HepG2 (cell line): ENCODE measurements at regions not wholly inside any gene's neighbourhood (a gene's known extent, or its start where the extent isn't known, plus 50 kb on each side); places are given as distances from the start of the nearest gene placed in this dataset.

Experiments used
- ATAC-seq: fragments of 200-7000 bp; cut with Tn5 transposase; 3 replicates; pipeline ENCODE4 v1.9.1; 2020; ENCODE audit warnings: mild to moderate bottlenecking, moderate library complexity
- BruUV-seq: library from RNA; stranded (reverse); fragments of 400-500 nt; replicated peaks from 2 replicates; lab custom pipeline; 2021; lab: Mats Ljungman, UMichigan
- CTCF ChIA-PET: fragments of 300-600 bp; formaldehyde crosslinking; extraction: SDS; loops from one replicate; lab custom pipeline; 2021; ENCODE audit warnings: low total read pairs, inconsistent platforms, low intra/inter-chr PET ratio; lab: Yijun Ruan, JAX
- POLR2A ChIA-PET: fragments of 350-600 bp; sonication (Branson Sonifier 250); formaldehyde crosslinking; loops from one replicate; lab custom pipeline; 2020; ENCODE audit warnings: antibody characterized with exemption, inconsistent platforms; lab: Yijun Ruan, JAX
- DNase-seq: peaks from one replicate; pipeline ENCODE4 v3.0.0-alpha.2; 2015; ENCODE audit warnings: low spot score
- FAIRE-seq: peaks from 3 replicates; lab custom pipeline; 2011; peaks lifted over from hg19 to GRCh38; lab: Jason Lieb, UNC
- H2AFZ ChIP-seq: one replicate; pipeline ENCODE4 v1.6.1; 2011; ENCODE audit warnings: low read length, inconsistent platforms
- H3K27ac ChIP-seq: fragments of 300-600 bp; 3 replicates; pipeline ENCODE4 v1.8.0; 2011; ENCODE audit warnings: mixed run types, mild to moderate bottlenecking, mixed read lengths, low read length, inconsistent platforms; ENCODE audit not compliant: insufficient read depth; ENCODE audit errors: extremely low read length
- H3K27me3 ChIP-seq, 2 experiments: fragments of 200-600 bp in 1 of 2; 2 replicates in 1 of 2; 3 replicates in 1 of 2; pipeline versions ENCODE4 v1.6.0 to v1.8.0; 2011; ENCODE audit warnings: low read length in 2 of 2, mild to moderate bottlenecking in 2 of 2, moderate library complexity in 2 of 2, inconsistent platforms in 1 of 2; ENCODE audit not compliant: insufficient read depth in 2 of 2, control insufficient read depth in 1 of 2
- H3K36me3 ChIP-seq, 2 experiments: fragments of 200-600 bp in 1 of 2; replicated peaks in 1 of 2; 2 replicates in 1 of 2; 3 replicates in 1 of 2; pipeline versions ENCODE4 v1.5.1 to v1.8.0; 2011; ENCODE audit warnings: low read length in 2 of 2, inconsistent platforms in 1 of 2; ENCODE audit not compliant: insufficient read depth in 2 of 2, control insufficient read depth in 1 of 2
- H3K4me1 ChIP-seq: 2 replicates; pipeline ENCODE4 v1.5.1; 2012; ENCODE audit warnings: low read length, inconsistent platforms; ENCODE audit not compliant: insufficient read depth
- H3K4me2 ChIP-seq: 2 replicates; pipeline ENCODE4 v1.6.0; 2011; ENCODE audit warnings: low read depth, low read length, inconsistent platforms
- H3K4me3 ChIP-seq, 3 experiments: fragments of 200-600 bp in 1 of 3; sonication (generic), shearing (Covaris generic) in 1 of 3; replicated peaks in 1 of 3; 2 replicates each; pipeline ENCODE4 v1.5.1; 2011 to 2016; ENCODE audit warnings: low read length in 3 of 3, inconsistent platforms in 2 of 3, low read depth in 2 of 3, mild to moderate bottlenecking in 2 of 3, control low read depth in 1 of 3, mixed read lengths in 1 of 3; ENCODE audit not compliant: insufficient read depth in 1 of 3
- H3K79me2 ChIP-seq: one replicate; pipeline ENCODE4 v1.6.1; 2011; ENCODE audit warnings: low read length, inconsistent platforms; ENCODE audit not compliant: insufficient read depth
- H3K9ac ChIP-seq: 2 replicates; pipeline ENCODE4 v1.6.0; 2011; ENCODE audit warnings: mild to moderate bottlenecking, low read depth, low read length, inconsistent platforms; ENCODE audit not compliant: insufficient read depth
- H3K9me3 ChIP-seq: 2 replicates; pipeline ENCODE4 v1.5.1; 2012; ENCODE audit warnings: mild to moderate bottlenecking, low read length
- H4K20me1 ChIP-seq: 2 replicates; pipeline ENCODE4 v1.6.0; 2011; ENCODE audit warnings: inconsistent platforms, mild to moderate bottlenecking, low read length, moderate library complexity; ENCODE audit not compliant: insufficient read depth
- NR1H2 ChIP-seq: sonication (generic); formaldehyde crosslinking; IDR thresholded peaks from 2 replicates; pipeline ENCODE4 v1.8.1; 2022; ENCODE audit warnings: low read depth, missing genetic modification reagents, borderline replicate concordance
- TFDP1 ChIP-seq: IDR thresholded peaks from 2 replicates; pipeline ENCODE4 v1.6.1; 2016; ENCODE audit warnings: missing compliant biosample characterization, missing genetic modification reagents, borderline replicate concordance
- TOPORS ChIP-seq: sonication (generic); formaldehyde crosslinking; IDR thresholded peaks from 2 replicates; pipeline ENCODE4 v1.8.0; 2023; ENCODE audit warnings: mild to moderate bottlenecking, missing genetic modification reagents
- ZKSCAN1 ChIP-seq: fragments of 150-350 bp; IDR thresholded peaks from 2 replicates; pipeline ENCODE4 v1.6.1; 2014; ENCODE audit warnings: low read length
- ZNF460 ChIP-seq: sonication (generic); formaldehyde crosslinking; IDR thresholded peaks from 2 replicates; pipeline ENCODE4 v1.5.1; 2020; ENCODE audit warnings: missing genetic modification reagents, mild to moderate bottlenecking, borderline replicate concordance
- WGBS: methylation state at CpG from one replicate; pipeline ENCODE4 v1.1.6; 2017; ENCODE audit warnings: low lambda C conversion rate; 5-methylcytosine and 5-hydroxymethylcytosine counted together
- in situ Hi-C: cut with HindIII; loops from 2 replicates; pipeline ENCODE4 v1.10.0; 2017; ENCODE audit warnings: low pct_unique_long_range_greater_than_20kb; ENCODE audit not compliant: extremely low pct_ligation_motif_present
- intact Hi-C: fragments of 100-400 bp; cut with micrococcal nuclease; formaldehyde crosslinking; loops from one replicate; pipeline ENCODE4 v1.10.0; 2022; ENCODE audit not compliant: unreplicated experiment
- TF ChIP-seq, protein P1 (sequence below): sonication (generic); formaldehyde crosslinking; IDR thresholded peaks from 2 replicates; pipeline ENCODE4 v1.5.0; 2020; ENCODE audit warnings: missing genetic modification reagents
- TF ChIP-seq, protein P2 (sequence below): sonication (generic); formaldehyde crosslinking; IDR thresholded peaks from 2 replicates; pipeline ENCODE4 v1.9.0; 2021; ENCODE audit warnings: missing genetic modification reagents, borderline replicate concordance
- TF ChIP-seq, protein P3 (sequence below): sonication (generic); formaldehyde crosslinking; IDR thresholded peaks from 2 replicates; pipeline ENCODE4 v1.5.0; 2020; ENCODE audit warnings: missing genetic modification reagents, mild to moderate bottlenecking, borderline replicate concordance

DNA sequence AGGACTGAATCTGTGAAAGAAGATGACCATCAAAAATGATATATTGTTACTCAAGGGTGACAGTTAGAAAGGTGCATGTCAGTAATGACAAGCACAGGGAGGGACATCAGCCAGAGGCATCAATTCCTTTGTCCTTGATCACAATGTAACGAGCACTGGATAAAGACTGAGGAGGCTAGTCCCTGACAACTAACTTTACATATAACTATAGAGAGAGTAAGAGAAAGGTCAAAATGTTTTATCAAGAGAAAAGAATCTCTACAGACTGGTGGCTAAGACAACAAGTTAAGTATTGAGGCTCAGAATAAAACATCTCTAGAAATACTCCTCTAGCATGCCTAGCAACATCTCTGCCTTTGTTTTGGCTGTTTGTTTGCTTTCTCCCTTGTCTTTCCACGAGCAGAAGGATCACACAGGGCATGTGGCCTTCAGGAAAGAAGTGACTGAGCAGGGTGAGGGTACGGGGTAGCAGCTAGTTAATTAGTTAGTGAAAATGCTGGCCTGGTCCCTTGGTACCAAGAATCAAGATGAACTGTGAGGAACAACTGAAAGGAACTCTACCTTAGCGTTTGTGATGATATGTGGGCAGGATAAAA, 724.1 kb upstream of the MEF2C start:
- Histone ChIP-seq H3K79me2 (no peaks in the 10 kb centered on the region), H3K9me3 (no peaks in the 10 kb centered on the region), H3K4me1 (no peaks in the 10 kb centered on the region), H2AFZ (no peak overlapping the region), H3K4me2 (no peak overlapping the region), H3K27me3 (no peaks in the 10 kb centered on the region), H3K4me3 (no peak overlapping the region), H3K9ac (no peak overlapping the region), H4K20me1 (no peaks in the 10 kb centered on the region), H3K36me3 (no peaks in the 10 kb centered on the region), H3K27ac (no peak overlapping the region)
- intact Hi-C loops, result no loop called here
- CTCF ChIA-PET, result no interaction called here
- no TSS peak for BruUV-seq
- POLR2A ChIA-PET, result no interaction called here
- DNase-seq (no peak), FAIRE-seq (no peak), ATAC-seq (no peak)
- TF ChIP-seq TOPORS (CRISPR knock-in tag) (no peak), NR1H2 (CRISPR knock-in tag) (no peak), TFDP1 (CRISPR knock-in tag) (no peak), ZNF460 (CRISPR knock-in tag) (no peak), ZKSCAN1 (no peak)
- TF ChIP-seq, protein P1, sequence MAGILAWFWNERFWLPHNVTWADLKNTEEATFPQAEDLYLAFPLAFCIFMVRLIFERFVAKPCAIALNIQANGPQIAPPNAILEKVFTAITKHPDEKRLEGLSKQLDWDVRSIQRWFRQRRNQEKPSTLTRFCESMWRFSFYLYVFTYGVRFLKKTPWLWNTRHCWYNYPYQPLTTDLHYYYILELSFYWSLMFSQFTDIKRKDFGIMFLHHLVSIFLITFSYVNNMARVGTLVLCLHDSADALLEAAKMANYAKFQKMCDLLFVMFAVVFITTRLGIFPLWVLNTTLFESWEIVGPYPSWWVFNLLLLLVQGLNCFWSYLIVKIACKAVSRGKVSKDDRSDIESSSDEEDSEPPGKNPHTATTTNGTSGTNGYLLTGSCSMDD (CRISPR knock-in tag), result no peak
- TF ChIP-seq, protein P2, sequence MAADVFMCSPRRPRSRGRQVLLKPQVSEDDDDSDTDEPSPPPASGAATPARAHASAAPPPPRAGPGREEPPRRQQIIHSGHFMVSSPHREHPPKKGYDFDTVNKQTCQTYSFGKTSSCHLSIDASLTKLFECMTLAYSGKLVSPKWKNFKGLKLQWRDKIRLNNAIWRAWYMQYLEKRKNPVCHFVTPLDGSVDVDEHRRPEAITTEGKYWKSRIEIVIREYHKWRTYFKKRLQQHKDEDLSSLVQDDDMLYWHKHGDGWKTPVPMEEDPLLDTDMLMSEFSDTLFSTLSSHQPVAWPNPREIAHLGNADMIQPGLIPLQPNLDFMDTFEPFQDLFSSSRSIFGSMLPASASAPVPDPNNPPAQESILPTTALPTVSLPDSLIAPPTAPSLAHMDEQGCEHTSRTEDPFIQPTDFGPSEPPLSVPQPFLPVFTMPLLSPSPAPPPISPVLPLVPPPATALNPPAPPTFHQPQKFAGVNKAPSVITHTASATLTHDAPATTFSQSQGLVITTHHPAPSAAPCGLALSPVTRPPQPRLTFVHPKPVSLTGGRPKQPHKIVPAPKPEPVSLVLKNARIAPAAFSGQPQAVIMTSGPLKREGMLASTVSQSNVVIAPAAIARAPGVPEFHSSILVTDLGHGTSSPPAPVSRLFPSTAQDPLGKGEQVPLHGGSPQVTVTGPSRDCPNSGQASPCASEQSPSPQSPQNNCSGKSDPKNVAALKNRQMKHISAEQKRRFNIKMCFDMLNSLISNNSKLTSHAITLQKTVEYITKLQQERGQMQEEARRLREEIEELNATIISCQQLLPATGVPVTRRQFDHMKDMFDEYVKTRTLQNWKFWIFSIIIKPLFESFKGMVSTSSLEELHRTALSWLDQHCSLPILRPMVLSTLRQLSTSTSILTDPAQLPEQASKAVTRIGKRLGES, result no peak
- TF ChIP-seq, protein P3, sequence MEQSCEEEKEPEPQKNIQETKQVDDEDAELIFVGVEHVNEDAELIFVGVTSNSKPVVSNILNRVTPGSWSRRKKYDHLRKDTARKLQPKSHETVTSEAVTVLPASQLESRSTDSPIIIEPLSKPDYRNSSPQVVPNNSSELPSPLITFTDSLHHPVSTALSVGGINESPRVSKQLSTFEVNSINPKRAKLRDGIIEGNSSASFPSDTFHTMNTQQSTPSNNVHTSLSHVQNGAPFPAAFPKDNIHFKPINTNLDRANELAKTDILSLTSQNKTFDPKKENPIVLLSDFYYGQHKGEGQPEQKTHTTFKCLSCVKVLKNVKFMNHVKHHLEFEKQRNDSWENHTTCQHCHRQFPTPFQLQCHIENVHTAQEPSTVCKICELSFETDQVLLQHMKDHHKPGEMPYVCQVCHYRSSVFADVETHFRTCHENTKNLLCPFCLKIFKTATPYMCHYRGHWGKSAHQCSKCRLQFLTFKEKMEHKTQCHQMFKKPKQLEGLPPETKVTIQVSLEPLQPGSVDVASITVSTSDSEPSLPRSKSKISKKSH (CRISPR knock-in tag), result no peak
- WGBS, result 3% methylated on average over 4 of the region's 4 CpGs
- in situ Hi-C loops, result no loop called here
